GM21447 (cell line): ENCODE measurements at regions not wholly inside any gene's neighbourhood (a gene's known extent, or its start where the extent isn't known, plus 50 kb on each side); places are given as distances from the start of the nearest gene placed in this dataset.
"Not testable (repeated sequence)": the region's sequence is repeated elsewhere in the genome, so short reads cannot be mapped to it uniquely, and the experiment has no call there.

Experiments used
- ATAC-seq: cut with Tn5 transposase; IDR thresholded peaks from one replicate; pipeline ENCODE4 v1.9.1; 2021; ENCODE audit not compliant: unreplicated experiment

- no peak for ATAC-seq
Measured at GRCh38 chr1:192475970-192476369, 99.6 kb upstream of the RGS1 start.

GRCh38 chr1:192476802-192477298 is 98.7 kb upstream of the RGS1 start:
- ATAC-seq: peak; percentile 69

- peak; percentile 69 for ATAC-seq
Measured at GRCh38 chr1:192477630-192478029, 97.9 kb upstream of the RGS1 start.

- no peak for ATAC-seq
Measured at GRCh38 chr1:192485692-192486436, 89.7 kb upstream of the RGS1 start.

- no peak for ATAC-seq
Measured at GRCh38 chr1:192488058-192488457, 87.5 kb upstream of the RGS1 start.

GRCh38 chr1:192489047-192489446 is 86.5 kb upstream of the RGS1 start:
- ATAC-seq: no peak

GRCh38 chr1:192489748-192490147 is 85.8 kb upstream of the RGS1 start:
- peak; percentile 82 for ATAC-seq

- ATAC-seq: no peak
Measured at GRCh38 chr1:192491804-192492554, 83.6 kb upstream of the RGS1 start.

GRCh38 chr1:192493584-192493983 is 82.0 kb upstream of the RGS1 start:
- no peak for ATAC-seq

- ATAC-seq: no peak
Measured at GRCh38 chr1:192496369-192497056, 79.1 kb upstream of the RGS1 start.

GRCh38 chr1:192497214-192497794 is 78.3 kb upstream of the RGS1 start:
- no peak for ATAC-seq

- not testable (repeated sequence) for ATAC-seq
Measured at GRCh38 chr1:192498092-192498491, 77.5 kb upstream of the RGS1 start.

GRCh38 chr1:192499061-192499581 is 76.5 kb upstream of the RGS1 start:
- ATAC-seq: not testable (repeated sequence)

- ATAC-seq: not testable (repeated sequence)
Measured at GRCh38 chr1:192500541-192500940, 75.0 kb upstream of the RGS1 start.

- peak; percentile 99 for ATAC-seq
Measured at GRCh38 chr1:192506741-192507155, 68.8 kb upstream of the RGS1 start.

GRCh38 chr1:192512426-192513162 is 63.0 kb upstream of the RGS1 start:
- no peak for ATAC-seq

- no peak for ATAC-seq
Measured at GRCh38 chr1:192513196-192513595, 62.4 kb upstream of the RGS1 start.

GRCh38 chr1:192513697-192514096 is 61.9 kb upstream of the RGS1 start:
- ATAC-seq: no peak

- peak; percentile 97 for ATAC-seq
Measured at GRCh38 chr1:192516776-192517297, 58.7 kb upstream of the RGS1 start.
